NCI-H128 (cell line): ENCODE measurements at regions not wholly inside any gene's neighbourhood (a gene's known extent, or its start where the extent isn't known, plus 50 kb on each side); places are given as distances from the start of the nearest gene placed in this dataset.
"Not testable (repeated sequence)": the region's sequence is repeated elsewhere in the genome, so short reads cannot be mapped to it uniquely, and the experiment has no call there.

ENCODE experiments used
- DNase-seq: peaks from one replicate; lab custom pipeline; 2025; ENCODE audit not compliant: unreplicated experiment; lab: John Stamatoyannopoulos, UW

GRCh38 chr6:103819509-103819908, 1040.2 kb downstream of the HACE1 start:
- no peak for DNase-seq

- no peak for DNase-seq
These were observed 1046.7 kb downstream of the HACE1 start for GRCh38 chr6:103812970-103813369.

GRCh38 chr6:103801901-103802479, 1057.7 kb downstream of the HACE1 start:
- DNase-seq: not testable (repeated sequence)

GRCh38 chr6:103799971-103800670, 1059.6 kb downstream of the HACE1 start:
- no peak for DNase-seq

GRCh38 chr6:103798166-103798565, 1061.6 kb downstream of the HACE1 start:
- DNase-seq: no peak

GRCh38 chr6:103797738-103798137, 1062.0 kb downstream of the HACE1 start:
- DNase-seq: no peak

- DNase-seq: no peak
These were observed 1068.3 kb downstream of the HACE1 start for GRCh38 chr6:103791458-103791857.

- no peak for DNase-seq
These were observed 1075.6 kb downstream of the HACE1 start for GRCh38 chr6:103784117-103784516.

- peak; percentile 35 for DNase-seq
These were observed 1076.4 kb downstream of the HACE1 start for GRCh38 chr6:103783329-103783728.

- no peak for DNase-seq
These were observed 1090.3 kb downstream of the HACE1 start for GRCh38 chr6:103769431-103769830.

GRCh38 chr6:103750603-103751002, 1109.1 kb downstream of the HACE1 start:
- no peak for DNase-seq

- no peak for DNase-seq
These were observed 1125.7 kb downstream of the HACE1 start for GRCh38 chr6:103734016-103734415.

GRCh38 chr6:103729658-103730057, 1130.1 kb downstream of the HACE1 start:
- DNase-seq: no peak

GRCh38 chr6:103723438-103724322, 1136.0 kb downstream of the HACE1 start:
- DNase-seq: no peak

GRCh38 chr6:103722683-103723082, 1137.0 kb downstream of the HACE1 start:
- no peak for DNase-seq

GRCh38 chr6:103721923-103722322, 1137.8 kb downstream of the HACE1 start:
- no peak for DNase-seq

- no peak for DNase-seq
These were observed 1139.3 kb downstream of the HACE1 start for GRCh38 chr6:103720393-103720792.

GRCh38 chr6:103719545-103719944, 1140.2 kb downstream of the HACE1 start:
- no peak for DNase-seq

GRCh38 chr6:103715269-103715668, 1144.5 kb downstream of the HACE1 start:
- DNase-seq: no peak

GRCh38 chr6:103709236-103709635, 1150.5 kb downstream of the HACE1 start:
- not testable (repeated sequence) for DNase-seq

- DNase-seq: no peak
These were observed 1152.0 kb downstream of the HACE1 start for GRCh38 chr6:103707596-103708325.
